H1 (cell line): ENCODE measurements at regions not wholly inside any gene's neighbourhood (a gene's known extent, or its start where the extent isn't known, plus 50 kb on each side); places are given as distances from the start of the nearest gene placed in this dataset.

ENCODE experiments used
- JUN ChIP-seq: IDR thresholded peaks from 2 replicates; pipeline ENCODE4 v1.6.1; 2011; ENCODE audit warnings: low read depth, mild to moderate bottlenecking, improper control_type of control experiment, low read length
- YY1 ChIP-seq: IDR thresholded peaks from 2 replicates; pipeline ENCODE4 v1.6.1; 2011; ENCODE audit warnings: low read depth, mild to moderate bottlenecking, low read length

GRCh38 chr12:45655743-45656142 lies 73.8 kb upstream of the ARID2 start (continued):
- TF ChIP-seq JUN (no peak), YY1 (no peak)
- TF ChIP-seq, all 59 proteins: peak for 0
